Osteocyte (in vitro differentiated cells): ENCODE measurements at regions not wholly inside any gene's neighbourhood (a gene's known extent, or its start where the extent isn't known, plus 50 kb on each side); places are given as distances from the start of the nearest gene placed in this dataset.

Source experiments
- DNase-seq: peaks from one replicate; pipeline ENCODE4 v3.0.0; 2021; ENCODE audit warnings: mixed read lengths; ENCODE audit not compliant: unreplicated experiment; ENCODE audit errors: extremely low spot score
- H3K27ac Mint-ChIP-seq: one replicate; pipeline ENCODE4 v1.8.0; 2021; ENCODE audit warnings: mild to moderate bottlenecking, mixed read lengths; ENCODE audit not compliant: unreplicated experiment
- H3K27me3 Mint-ChIP-seq: one replicate; pipeline ENCODE4 v1.8.0; 2021; ENCODE audit warnings: mixed read lengths; ENCODE audit not compliant: unreplicated experiment
- H3K36me3 Mint-ChIP-seq: one replicate; pipeline ENCODE4 v1.8.0; 2021; ENCODE audit warnings: mixed read lengths; ENCODE audit not compliant: unreplicated experiment
- H3K4me1 Mint-ChIP-seq: one replicate; pipeline ENCODE4 v1.8.0; 2021; ENCODE audit warnings: mixed read lengths; ENCODE audit not compliant: unreplicated experiment
- H3K4me3 Mint-ChIP-seq: one replicate; pipeline ENCODE4 v1.8.0; 2021; ENCODE audit warnings: mild to moderate bottlenecking, moderate library complexity, mixed read lengths; ENCODE audit not compliant: unreplicated experiment
- H3K9me3 Mint-ChIP-seq: one replicate; pipeline ENCODE4 v1.8.0; 2021; ENCODE audit warnings: mixed read lengths; ENCODE audit not compliant: unreplicated experiment
- TF ChIP-seq, protein P1 (sequence below): fragments of 200-600 bp; sonication (generic); IDR thresholded peaks from 2 replicates; pipeline ENCODE4 v1.5.0; 2021; ENCODE audit warnings: antibody characterized with exemption, mild to moderate bottlenecking, moderate library complexity

DNA sequence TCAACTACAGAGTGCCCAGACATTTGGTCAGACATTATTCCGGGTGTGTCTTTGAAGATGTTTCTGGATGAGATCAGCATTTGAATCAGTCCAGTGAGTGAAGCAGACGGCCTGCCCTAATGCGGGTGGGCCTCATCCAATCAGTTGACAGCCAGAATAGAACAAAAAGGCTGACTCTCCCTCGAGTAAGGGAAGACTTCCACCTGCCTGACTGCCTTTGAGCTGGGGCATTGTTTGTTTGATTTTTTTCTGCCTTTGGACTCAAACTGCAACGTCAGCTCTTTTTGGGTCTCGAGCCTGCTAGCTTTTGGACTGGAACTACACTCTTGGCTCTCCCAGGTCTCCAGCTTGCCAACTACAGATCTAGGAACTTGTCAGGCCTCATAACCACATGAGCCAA lies 111.7 kb upstream of the AGAP1 start:
- TF ChIP-seq, protein P1, sequence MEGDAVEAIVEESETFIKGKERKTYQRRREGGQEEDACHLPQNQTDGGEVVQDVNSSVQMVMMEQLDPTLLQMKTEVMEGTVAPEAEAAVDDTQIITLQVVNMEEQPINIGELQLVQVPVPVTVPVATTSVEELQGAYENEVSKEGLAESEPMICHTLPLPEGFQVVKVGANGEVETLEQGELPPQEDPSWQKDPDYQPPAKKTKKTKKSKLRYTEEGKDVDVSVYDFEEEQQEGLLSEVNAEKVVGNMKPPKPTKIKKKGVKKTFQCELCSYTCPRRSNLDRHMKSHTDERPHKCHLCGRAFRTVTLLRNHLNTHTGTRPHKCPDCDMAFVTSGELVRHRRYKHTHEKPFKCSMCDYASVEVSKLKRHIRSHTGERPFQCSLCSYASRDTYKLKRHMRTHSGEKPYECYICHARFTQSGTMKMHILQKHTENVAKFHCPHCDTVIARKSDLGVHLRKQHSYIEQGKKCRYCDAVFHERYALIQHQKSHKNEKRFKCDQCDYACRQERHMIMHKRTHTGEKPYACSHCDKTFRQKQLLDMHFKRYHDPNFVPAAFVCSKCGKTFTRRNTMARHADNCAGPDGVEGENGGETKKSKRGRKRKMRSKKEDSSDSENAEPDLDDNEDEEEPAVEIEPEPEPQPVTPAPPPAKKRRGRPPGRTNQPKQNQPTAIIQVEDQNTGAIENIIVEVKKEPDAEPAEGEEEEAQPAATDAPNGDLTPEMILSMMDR: no peak
- Mint-ChIP-seq H3K27me3 (peaks cover 24% of the 10 kb centered on the region), H3K4me1 (no peaks in the 10 kb centered on the region), H3K9me3 (no peaks in the 10 kb centered on the region), H3K27ac (no peak overlapping the region), H3K4me3 (no peak overlapping the region), H3K36me3 (no peaks in the 10 kb centered on the region)
- no peak for DNase-seq

DNA sequence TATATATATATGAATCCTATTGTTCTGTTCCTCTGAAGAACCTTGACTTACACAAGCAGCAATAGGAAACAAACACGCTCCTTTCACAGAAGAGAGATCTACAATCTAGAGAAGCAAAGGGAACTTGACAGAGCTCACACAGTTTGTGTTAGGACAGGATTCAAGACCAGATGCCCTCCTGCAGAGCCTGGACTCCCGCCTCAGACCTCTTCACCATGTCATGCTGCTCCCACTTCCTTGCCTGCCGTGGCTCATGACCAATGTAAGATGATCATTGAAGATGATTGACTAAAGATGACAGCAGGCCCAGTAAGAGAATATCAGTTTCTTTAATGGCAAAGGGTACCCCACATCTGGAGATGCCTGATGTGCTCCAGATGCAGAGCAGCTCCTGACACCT lies 111.2 kb upstream of the AGAP1 start:
- no peak overlapping the region for H3K27ac Mint-ChIP-seq
- no peak for DNase-seq
- peaks cover 22% of the 10 kb centered on the region for H3K27me3 Mint-ChIP-seq
- H3K36me3 Mint-ChIP-seq: no peaks in the 10 kb centered on the region
- TF ChIP-seq, protein P1: no peak
- no peaks in the 10 kb centered on the region for H3K4me1 Mint-ChIP-seq
- no peak overlapping the region for H3K4me3 Mint-ChIP-seq
- no peaks in the 10 kb centered on the region for H3K9me3 Mint-ChIP-seq

DNA sequence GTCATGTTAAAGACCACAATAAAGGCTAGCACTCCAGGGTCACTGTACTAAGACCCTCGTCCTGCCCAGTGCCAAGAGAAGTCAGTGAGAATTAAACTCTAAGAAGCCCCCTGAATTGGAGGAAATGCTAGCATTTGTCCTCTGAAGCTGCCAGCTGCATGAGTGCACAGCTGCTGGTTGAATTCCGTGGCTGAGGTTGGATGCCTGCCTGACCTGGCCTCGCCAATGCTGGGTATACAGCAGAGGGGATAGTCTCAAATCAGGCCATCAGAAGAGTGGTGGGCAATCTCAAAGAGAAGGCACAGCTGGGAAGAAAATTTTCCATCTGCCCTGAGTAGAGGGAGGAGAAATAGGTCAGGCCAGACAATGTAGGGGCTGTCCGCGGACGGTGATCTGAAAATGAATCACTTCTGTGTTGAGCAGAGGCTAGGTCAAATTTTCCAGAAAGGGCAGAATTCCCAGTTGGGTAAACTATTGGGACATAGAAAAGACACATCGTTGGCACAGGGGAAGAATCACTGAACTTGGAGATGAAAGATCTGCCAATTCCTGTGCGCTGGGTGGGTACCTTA lies 110.5 kb upstream of the AGAP1 start:
- TF ChIP-seq, protein P1: no peak
- Mint-ChIP-seq H3K9me3 (no peaks in the 10 kb centered on the region), H3K4me3 (no peak overlapping the region), H3K27ac (no peak overlapping the region), H3K4me1 (no peaks in the 10 kb centered on the region), H3K36me3 (no peaks in the 10 kb centered on the region), H3K27me3 (peaks cover 23% of the 10 kb centered on the region)
- DNase-seq: no peak

DNA sequence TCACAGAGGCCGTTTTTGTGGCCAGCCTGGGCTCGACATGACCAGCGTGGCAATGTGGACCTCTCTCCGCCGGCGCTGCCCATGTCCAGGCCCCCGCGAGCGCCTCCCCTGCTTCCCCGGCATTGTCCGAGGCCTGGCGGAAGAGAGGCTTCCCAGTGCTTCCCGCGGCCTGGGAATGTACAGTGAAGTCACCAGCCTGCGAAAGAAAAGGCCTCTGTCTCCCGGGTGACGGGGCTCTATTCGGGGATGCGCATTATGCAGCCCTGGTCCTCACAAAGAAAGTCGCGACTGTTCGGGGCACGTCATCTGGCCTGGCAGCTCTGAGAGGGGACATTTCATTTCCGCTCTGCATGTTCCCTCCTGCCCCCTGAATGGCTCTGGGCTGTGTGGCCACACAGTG lies 109.2 kb upstream of the AGAP1 start:
- Mint-ChIP-seq H3K4me3 (no peak overlapping the region), H3K27me3 (peaks cover 18% of the 10 kb centered on the region), H3K9me3 (no peaks in the 10 kb centered on the region), H3K4me1 (no peaks in the 10 kb centered on the region), H3K36me3 (no peaks in the 10 kb centered on the region), H3K27ac (no peak overlapping the region)
- TF ChIP-seq, protein P1: no peak
- DNase-seq: no peak

DNA sequence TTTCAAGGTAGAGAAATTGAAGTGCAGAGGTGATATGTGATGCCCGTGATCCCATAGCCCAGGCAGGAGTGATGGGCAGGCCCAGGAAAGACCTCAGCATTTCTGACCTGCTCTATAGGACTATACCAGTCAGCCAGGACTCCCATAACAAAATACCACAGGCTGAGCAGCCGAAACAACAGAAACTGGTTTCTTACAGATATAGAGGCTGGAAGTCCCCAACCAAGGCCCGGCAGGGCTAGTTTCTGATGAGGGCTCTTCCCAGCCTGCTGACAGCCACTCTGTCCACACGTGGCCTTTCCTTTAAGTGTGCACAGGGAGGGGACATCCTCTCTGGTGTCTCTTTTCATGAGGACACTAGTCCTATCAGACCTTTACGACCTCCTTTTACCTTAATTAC lies 104.2 kb upstream of the AGAP1 start:
- Mint-ChIP-seq H3K36me3 (no peaks in the 10 kb centered on the region), H3K9me3 (no peaks in the 10 kb centered on the region), H3K4me3 (no peak overlapping the region), H3K27me3 (peaks cover 14% of the 10 kb centered on the region), H3K27ac (no peak overlapping the region), H3K4me1 (no peaks in the 10 kb centered on the region)
- no peak for DNase-seq
- TF ChIP-seq, protein P1: no peak
